K562 (cell line): ENCODE measurements at regions not wholly inside any gene's neighbourhood (a gene's known extent, or its start where the extent isn't known, plus 50 kb on each side); places are given as distances from the start of the nearest gene placed in this dataset.

Experiments used
- CCNT2 ChIP-seq: IDR thresholded peaks from 2 replicates; pipeline ENCODE4 v1.6.1; 2011; ENCODE audit warnings: borderline replicate concordance, low read depth, mild to moderate bottlenecking, moderate library complexity, mixed read lengths, low read length; ENCODE audit not compliant: insufficient read length; ENCODE audit errors: extremely low read depth
- ELF1 ChIP-seq: fragments of 200-800 bp; sonication (Bioruptor generic); IDR thresholded peaks from 2 replicates; pipeline ENCODE4 v1.6.1; 2016; ENCODE audit warnings: missing genetic modification characterization, missing compliant biosample characterization
- ETS2 ChIP-seq: IDR thresholded peaks from 2 replicates; pipeline ENCODE4 v1.6.1; 2016; ENCODE audit warnings: borderline replicate concordance, missing genetic modification characterization, mild to moderate bottlenecking, moderate library complexity, missing compliant biosample characterization; ENCODE audit not compliant: poor library complexity, severe bottlenecking
- FUS ChIP-seq: fragments of 200-400 bp; formaldehyde crosslinking; optimal IDR thresholded peaks from 2 replicates; pipeline ENCODE3; 2017; ENCODE audit warnings: low read depth, low read length
- NONO ChIP-seq, 2 experiments: fragments of 200-400 bp in 1 of 2; fragments of 450-650 bp in 1 of 2; formaldehyde crosslinking in 1 of 2; IDR thresholded peaks; 2 replicates each; pipeline ENCODE4 v1.6.1; 2017; ENCODE audit warnings: low read depth in 2 of 2, mild to moderate bottlenecking in 2 of 2, moderate library complexity in 2 of 2, low read length in 1 of 2
- PML ChIP-seq: IDR thresholded peaks from 2 replicates; pipeline ENCODE4 v1.6.1; 2012; ENCODE audit warnings: low read length, inconsistent platforms
- POLR3G ChIP-seq: IDR thresholded peaks from 2 replicates; pipeline ENCODE4 v1.6.1; 2011; ENCODE audit not compliant: insufficient read length, insufficient replicate concordance; ENCODE audit errors: extremely low read depth
- SIRT6 ChIP-seq: IDR thresholded peaks from one replicate; pipeline ENCODE4 v1.6.1; 2012; ENCODE audit warnings: low read depth, mild to moderate bottlenecking, control low read depth, inconsistent platforms, low read length, moderate library complexity
- ZNF24 ChIP-seq: fragments of 450-650 bp; IDR thresholded peaks from 2 replicates; pipeline ENCODE4 v1.6.1; 2016
- ZNF766 ChIP-seq: fragments of 200-800 bp; sonication (Bioruptor generic); conservative IDR thresholded peaks from 2 replicates; pipeline ENCODE4 v1.6.1; 2016; ENCODE audit warnings: missing genetic modification characterization, missing compliant biosample characterization
- TF ChIP-seq, protein P1 (sequence below): fragments of 450-650 bp; formaldehyde crosslinking; IDR thresholded peaks from 2 replicates; pipeline ENCODE4 v1.4.0; 2020; ENCODE audit warnings: mild to moderate bottlenecking
- TF ChIP-seq, protein P2 (sequence below): sonication (generic); formaldehyde crosslinking; IDR thresholded peaks from 2 replicates; pipeline ENCODE4 v1.8.1; 2022; ENCODE audit warnings: missing genetic modification reagents

DNA sequence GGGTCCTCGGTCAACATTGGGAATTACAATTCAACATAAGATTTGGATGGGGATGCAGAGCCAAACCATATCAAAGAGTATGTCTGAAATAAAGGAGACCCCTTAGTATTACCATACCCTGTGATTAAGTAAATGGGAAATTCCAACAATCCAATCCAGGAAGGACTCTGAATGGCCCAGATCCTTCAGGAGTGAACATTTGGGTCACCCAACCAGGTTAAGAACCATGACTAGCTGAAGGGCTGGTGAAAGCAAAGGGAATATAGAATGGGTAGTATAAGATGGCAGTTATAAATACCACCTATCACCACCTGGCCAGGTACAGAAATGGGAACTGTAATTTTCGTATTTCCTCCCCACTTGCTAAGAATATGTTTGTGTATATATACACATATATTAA lies 114.4 kb upstream of the CCDC196 start (continued):
- no peak for TF ChIP-seq NONO (IDR thresholded peaks at IDR 0.05; ENCODE audit: low read depth in 2 of 2, low read length in 1 of 2)
- TF ChIP-seq, protein P1, sequence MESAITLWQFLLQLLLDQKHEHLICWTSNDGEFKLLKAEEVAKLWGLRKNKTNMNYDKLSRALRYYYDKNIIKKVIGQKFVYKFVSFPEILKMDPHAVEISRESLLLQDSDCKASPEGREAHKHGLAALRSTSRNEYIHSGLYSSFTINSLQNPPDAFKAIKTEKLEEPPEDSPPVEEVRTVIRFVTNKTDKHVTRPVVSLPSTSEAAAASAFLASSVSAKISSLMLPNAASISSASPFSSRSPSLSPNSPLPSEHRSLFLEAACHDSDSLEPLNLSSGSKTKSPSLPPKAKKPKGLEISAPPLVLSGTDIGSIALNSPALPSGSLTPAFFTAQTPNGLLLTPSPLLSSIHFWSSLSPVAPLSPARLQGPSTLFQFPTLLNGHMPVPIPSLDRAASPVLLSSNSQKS: no peak
- TF ChIP-seq ELF1 (tag): no peak
- no peak for TF ChIP-seq FUS
- no peak for TF ChIP-seq SIRT6
- no peak for TF ChIP-seq ZNF766 (CRISPR knock-in tag)
- no peak for TF ChIP-seq ZNF24
- no peak for TF ChIP-seq PML
- no peak for TF ChIP-seq CCNT2
- TF ChIP-seq POLR3G: no peak
- TF ChIP-seq, protein P2, sequence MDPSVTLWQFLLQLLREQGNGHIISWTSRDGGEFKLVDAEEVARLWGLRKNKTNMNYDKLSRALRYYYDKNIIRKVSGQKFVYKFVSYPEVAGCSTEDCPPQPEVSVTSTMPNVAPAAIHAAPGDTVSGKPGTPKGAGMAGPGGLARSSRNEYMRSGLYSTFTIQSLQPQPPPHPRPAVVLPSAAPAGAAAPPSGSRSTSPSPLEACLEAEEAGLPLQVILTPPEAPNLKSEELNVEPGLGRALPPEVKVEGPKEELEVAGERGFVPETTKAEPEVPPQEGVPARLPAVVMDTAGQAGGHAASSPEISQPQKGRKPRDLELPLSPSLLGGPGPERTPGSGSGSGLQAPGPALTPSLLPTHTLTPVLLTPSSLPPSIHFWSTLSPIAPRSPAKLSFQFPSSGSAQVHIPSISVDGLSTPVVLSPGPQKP (CRISPR knock-in tag): no peak
- TF ChIP-seq ETS2 (tag): no peak
